Breast epithelium (tissue), 4 donors: ENCODE measurements at regions not wholly inside any gene's neighbourhood (a gene's known extent, or its start where the extent isn't known, plus 50 kb on each side); places are given as distances from the start of the nearest gene placed in this dataset.

Experiments used
- DNase-seq, 2 donors: peaks; one replicate each; pipeline ENCODE4 v3.0.0-alpha.2; 2019; ENCODE audit warnings: low spot score in 2 of 2
- H3K27ac ChIP-seq, 2 donors: fragments of 200-600 bp; sonication (generic) in 1 of 2; one replicate each; pipeline ENCODE4 v1.5.1; 2016 to 2019; ENCODE audit warnings: mild to moderate bottlenecking in 1 of 2
- H3K27me3 ChIP-seq, 2 donors: fragments of 200-600 bp; sonication (generic) in 1 of 2; one replicate each; pipeline versions ENCODE4 v1.5.1 to v1.6.0; 2017 to 2019; ENCODE audit warnings: control low read depth in 1 of 2, mild to moderate bottlenecking in 1 of 2
- H3K36me3 ChIP-seq: fragments of 200-600 bp; one replicate; pipeline ENCODE4 v1.5.1; 2019
- H3K4me1 ChIP-seq, 2 donors: fragments of 200-600 bp; sonication (generic); one replicate each; pipeline ENCODE4 v1.5.1; 2016 to 2019; ENCODE audit warnings: control low read depth in 1 of 2
- H3K4me3 ChIP-seq, 3 donors: fragments of 200-600 bp; sonication (generic); 1 replicate in 2 of 3; 2 replicates in 1 of 3; pipeline ENCODE4 v1.5.1; 2016 to 2019; ENCODE audit warnings: mild to moderate bottlenecking in 3 of 3, moderate library complexity in 2 of 3
- H3K9me3 ChIP-seq, 2 donors: fragments of 200-600 bp; sonication (generic) in 1 of 2; one replicate each; pipeline ENCODE4 v1.5.1; 2016 to 2019; ENCODE audit warnings: control low read depth in 1 of 2
- CTCF ChIP-seq, 3 donors: fragments of 450-650 bp; IDR thresholded peaks; one replicate each; pipeline ENCODE4 v1.5.1; 2016 to 2017; ENCODE audit warnings: antibody characterized with exemption in 3 of 3, mild to moderate bottlenecking in 3 of 3, moderate library complexity in 3 of 3
- POLR2A ChIP-seq: fragments of 450-650 bp; IDR thresholded peaks from one replicate; pipeline ENCODE4 v1.6.1; 2016; ENCODE audit warnings: antibody characterized with exemption, mild to moderate bottlenecking, moderate library complexity
- POLR2AphosphoS5 ChIP-seq, 3 donors: sonication (generic); formaldehyde crosslinking; IDR thresholded peaks; one replicate each; pipeline ENCODE4 v1.6.1; 2017; ENCODE audit warnings: antibody characterized with exemption in 3 of 3
- intact Hi-C: fragments of 100-400 bp; cut with DNase I; formaldehyde crosslinking; loops from one replicate; pipeline ENCODE4 v1.15.1; 2023; ENCODE audit warnings: low total_unique reads

GRCh38 chr5:84885485-84886258, 501.0 kb upstream of the EDIL3 start:
- H3K27ac ChIP-seq: no peak overlapping the region

GRCh38 chr5:84881737-84882136, 497.1 kb upstream of the EDIL3 start:
- intact Hi-C loops: no loop called here
- Histone ChIP-seq H3K4me3 (no peak overlapping the region), H3K4me1 (no peaks in the 10 kb centered on the region), H3K27me3 (no peaks in the 10 kb centered on the region), H3K27ac (no peak overlapping the region), H3K36me3 (no peaks in the 10 kb centered on the region), H3K9me3 (no peaks in the 10 kb centered on the region)
- no peak for TF ChIP-seq POLR2AphosphoS5 (IDR thresholded peaks at IDR 0.05)
- TF ChIP-seq CTCF (IDR thresholded peaks at IDR 0.05): no peak
- no peak for TF ChIP-seq POLR2A
- no peak for DNase-seq

More at GRCh38 chr5:84885485-84886258, 501.0 kb upstream of the EDIL3 start:
- no peaks in the 10 kb centered on the region for H3K27me3 ChIP-seq
- H3K4me1 ChIP-seq: no peaks in the 10 kb centered on the region
- no peak for TF ChIP-seq POLR2AphosphoS5 (IDR thresholded peaks at IDR 0.05)
- no peak for TF ChIP-seq POLR2A
- no peak for TF ChIP-seq CTCF (IDR thresholded peaks at IDR 0.05)
- intact Hi-C loops: no loop called here
- no peak for DNase-seq
- H3K9me3 ChIP-seq: no peaks in the 10 kb centered on the region
- no peak overlapping the region for H3K4me3 ChIP-seq
- H3K36me3 ChIP-seq: no peaks in the 10 kb centered on the region

- DNase-seq: no peak
- Histone ChIP-seq H3K27ac (no peak overlapping the region), H3K4me1 (no peaks in the 10 kb centered on the region), H3K36me3 (no peaks in the 10 kb centered on the region), H3K9me3 (no peaks in the 10 kb centered on the region), H3K4me3 (no peak overlapping the region), H3K27me3 (no peaks in the 10 kb centered on the region)
- TF ChIP-seq POLR2A (no peak), POLR2AphosphoS5 (IDR thresholded peaks at IDR 0.05) (no peak), CTCF (IDR thresholded peaks at IDR 0.05) (no peak)
- intact Hi-C loops: no loop called here
Measured at GRCh38 chr5:84874196-84874595, 489.5 kb upstream of the EDIL3 start.

GRCh38 chr5:84872768-84873167, 488.1 kb upstream of the EDIL3 start:
- Histone ChIP-seq H3K4me1 (no peaks in the 10 kb centered on the region), H3K9me3 (no peaks in the 10 kb centered on the region), H3K27ac (no peak overlapping the region), H3K27me3 (no peaks in the 10 kb centered on the region), H3K36me3 (no peaks in the 10 kb centered on the region), H3K4me3 (no peak overlapping the region)
- no peak for DNase-seq
- TF ChIP-seq CTCF (IDR thresholded peaks at IDR 0.05) (no peak), POLR2A (no peak), POLR2AphosphoS5 (IDR thresholded peaks at IDR 0.05) (no peak)
- intact Hi-C loops: no loop called here

GRCh38 chr5:84870369-84870768, 485.7 kb upstream of the EDIL3 start:
- Histone ChIP-seq H3K36me3 (no peaks in the 10 kb centered on the region), H3K9me3 (no peaks in the 10 kb centered on the region), H3K27me3 (no peaks in the 10 kb centered on the region), H3K4me1 (no peaks in the 10 kb centered on the region), H3K4me3 (no peak overlapping the region), H3K27ac (no peak overlapping the region)
- intact Hi-C loops: no loop called here
- no peak for DNase-seq
- TF ChIP-seq POLR2AphosphoS5 (IDR thresholded peaks at IDR 0.05) (no peak), CTCF (IDR thresholded peaks at IDR 0.05) (no peak), POLR2A (no peak)
